LHCN-M2 (cell line): ENCODE measurements at regions not wholly inside any gene's neighbourhood (a gene's known extent, or its start where the extent isn't known, plus 50 kb on each side); places are given as distances from the start of the nearest gene placed in this dataset.

ENCODE experiments used
- DNase-seq: peaks from one replicate; pipeline ENCODE4 v3.0.0-alpha.2; 2012; ENCODE audit warnings: low read depth

GRCh38 chr4:28378109-28378830 is 1517.6 kb downstream of the STIM2 start:
- DNase-seq: no peak

GRCh38 chr4:28385801-28386200 is 1525.2 kb downstream of the STIM2 start:
- DNase-seq: no peak

GRCh38 chr4:28386776-28387175 is 1526.1 kb downstream of the STIM2 start:
- DNase-seq: no peak

GRCh38 chr4:28388471-28388870 is 1527.8 kb downstream of the STIM2 start:
- no peak for DNase-seq

GRCh38 chr4:28391877-28392276 is 1531.2 kb downstream of the STIM2 start:
- peak; percentile 19 for DNase-seq

GRCh38 chr4:28402751-28403150 is 1542.1 kb downstream of the STIM2 start:
- no peak for DNase-seq

GRCh38 chr4:28421221-28421620 is 1560.6 kb downstream of the STIM2 start:
- no peak for DNase-seq

- no peak for DNase-seq
Observed at GRCh38 chr4:28426251-28426650, 1565.6 kb downstream of the STIM2 start.

GRCh38 chr4:28427306-28428085 is 1566.9 kb downstream of the STIM2 start:
- DNase-seq: no peak

- no peak for DNase-seq
Observed at GRCh38 chr4:28432348-28433025, 1571.8 kb downstream of the STIM2 start.

GRCh38 chr4:28435314-28435713 is 1574.7 kb downstream of the STIM2 start:
- no peak for DNase-seq

- DNase-seq: no peak
Observed at GRCh38 chr4:28436191-28437080, 1575.8 kb downstream of the STIM2 start.

GRCh38 chr4:28443371-28443770 is 1582.7 kb downstream of the STIM2 start:
- no peak for DNase-seq

GRCh38 chr4:28443801-28444412 is 1583.3 kb downstream of the STIM2 start:
- no peak for DNase-seq

GRCh38 chr4:28444886-28445496 is 1584.3 kb downstream of the STIM2 start:
- peak; percentile 32 for DNase-seq

GRCh38 chr4:28449085-28449484 is 1588.4 kb downstream of the STIM2 start:
- peak; percentile 39 for DNase-seq

- no peak for DNase-seq
Observed at GRCh38 chr4:28451346-28451745, 1590.7 kb downstream of the STIM2 start.

GRCh38 chr4:28462766-28463700 is 1602.4 kb downstream of the STIM2 start:
- no peak for DNase-seq

GRCh38 chr4:28464823-28465222 is 1604.2 kb downstream of the STIM2 start:
- DNase-seq: no peak
